ENCODE measurements at regions not wholly inside any gene's neighbourhood (a gene's known extent, or its start where the extent isn't known, plus 50 kb on each side); places are given as distances from the start of the nearest gene placed in this dataset.
A peak's percentile ranks its signal among the peaks of the same experiment; 100 is the strongest.

DNA sequence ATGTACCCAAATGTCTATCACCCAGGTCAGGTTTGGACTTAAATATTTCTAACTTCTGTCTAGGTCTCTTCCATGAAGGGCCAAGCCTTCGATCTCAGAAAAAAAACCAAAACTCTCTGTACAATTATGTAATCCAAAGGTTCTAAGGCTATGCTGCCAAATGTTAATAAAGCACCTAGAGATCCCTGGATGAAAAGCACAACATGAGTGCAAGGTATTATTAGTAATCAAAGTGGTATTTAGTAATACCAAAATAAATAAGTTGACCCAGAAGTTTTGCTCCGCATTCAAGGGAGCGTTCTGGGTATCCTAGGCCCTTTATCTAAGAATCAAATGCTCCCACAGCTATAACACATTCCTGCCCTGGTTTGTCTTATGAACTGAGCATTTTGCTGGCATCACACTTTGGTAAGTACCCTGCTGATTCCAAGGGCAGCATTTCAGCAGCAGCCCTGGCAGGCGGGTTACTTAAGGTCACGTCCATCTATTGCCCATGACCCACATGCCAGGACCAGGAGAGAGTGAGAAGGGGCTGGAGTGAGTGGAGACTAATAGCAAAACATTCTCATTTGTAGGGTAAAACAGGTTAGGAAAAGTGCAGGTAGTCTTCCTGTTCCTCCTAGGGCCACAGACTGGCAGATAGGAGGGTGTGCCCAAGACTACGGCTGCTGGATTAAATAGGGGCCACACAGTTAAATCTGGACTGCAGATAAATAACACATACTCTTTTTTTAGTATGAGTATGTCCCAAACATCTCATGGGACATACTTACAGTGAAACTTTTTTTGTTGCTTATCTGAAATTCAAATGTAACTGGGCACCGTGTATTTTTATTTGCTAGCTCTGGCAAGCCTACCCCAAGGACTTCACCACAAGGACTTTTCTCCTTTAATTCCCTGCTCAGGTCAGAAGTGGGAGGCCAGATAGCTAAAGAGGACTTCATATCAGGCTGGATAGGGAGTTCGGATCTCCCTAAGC is 76.0 kb upstream of the SNRK start:
- H3K36me3 Mint-ChIP-seq (ENCODE audit: unreplicated experiment), result no peaks in the 10 kb centered on the region
- H3K4me3 Mint-ChIP-seq (ENCODE audit: unreplicated experiment), result no peak overlapping the region
- DNase-seq, result no peak
- H3K4me1 Mint-ChIP-seq (ENCODE audit: low read depth, unreplicated experiment), result peaks cover 10% of the 10 kb centered on the region
- no peaks in the 10 kb centered on the region for H3K9me3 Mint-ChIP-seq (ENCODE audit: unreplicated experiment)
- no peak overlapping the region for H3K27ac Mint-ChIP-seq (ENCODE audit: unreplicated experiment)
- H3K27me3 Mint-ChIP-seq (ENCODE audit: unreplicated experiment), result peaks cover 4% of the 10 kb centered on the region
- TF ChIP-seq, protein P1, sequence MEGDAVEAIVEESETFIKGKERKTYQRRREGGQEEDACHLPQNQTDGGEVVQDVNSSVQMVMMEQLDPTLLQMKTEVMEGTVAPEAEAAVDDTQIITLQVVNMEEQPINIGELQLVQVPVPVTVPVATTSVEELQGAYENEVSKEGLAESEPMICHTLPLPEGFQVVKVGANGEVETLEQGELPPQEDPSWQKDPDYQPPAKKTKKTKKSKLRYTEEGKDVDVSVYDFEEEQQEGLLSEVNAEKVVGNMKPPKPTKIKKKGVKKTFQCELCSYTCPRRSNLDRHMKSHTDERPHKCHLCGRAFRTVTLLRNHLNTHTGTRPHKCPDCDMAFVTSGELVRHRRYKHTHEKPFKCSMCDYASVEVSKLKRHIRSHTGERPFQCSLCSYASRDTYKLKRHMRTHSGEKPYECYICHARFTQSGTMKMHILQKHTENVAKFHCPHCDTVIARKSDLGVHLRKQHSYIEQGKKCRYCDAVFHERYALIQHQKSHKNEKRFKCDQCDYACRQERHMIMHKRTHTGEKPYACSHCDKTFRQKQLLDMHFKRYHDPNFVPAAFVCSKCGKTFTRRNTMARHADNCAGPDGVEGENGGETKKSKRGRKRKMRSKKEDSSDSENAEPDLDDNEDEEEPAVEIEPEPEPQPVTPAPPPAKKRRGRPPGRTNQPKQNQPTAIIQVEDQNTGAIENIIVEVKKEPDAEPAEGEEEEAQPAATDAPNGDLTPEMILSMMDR (IDR thresholded peaks at IDR 0.05; ENCODE audit: partially characterized antibody, unreplicated experiment), result no peak

DNA sequence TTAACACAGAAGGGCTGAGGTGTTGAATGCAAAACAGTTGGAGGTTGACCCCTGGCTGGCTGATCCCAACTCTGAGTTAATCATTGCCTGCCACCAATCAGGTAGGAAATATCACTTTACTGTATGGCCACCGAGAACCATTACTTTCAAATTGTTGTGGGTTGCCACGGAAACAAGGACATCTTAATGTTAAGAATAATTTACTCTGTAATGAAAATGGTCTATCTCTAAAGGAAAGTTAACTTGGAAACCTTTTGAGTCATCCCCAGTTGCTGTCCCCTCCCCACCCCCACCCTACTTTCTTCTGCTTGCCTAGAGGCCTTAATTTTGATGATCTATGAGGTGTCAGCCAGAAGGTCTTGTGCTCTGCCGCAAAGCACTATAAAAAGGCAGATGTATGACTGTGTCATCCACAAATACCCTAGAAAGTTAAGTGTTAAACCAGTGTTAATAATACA is 78.7 kb upstream of the SNRK start:
- peaks cover 10% of the 10 kb centered on the region for H3K4me1 Mint-ChIP-seq (ENCODE audit: low read depth, unreplicated experiment)
- TF ChIP-seq, protein P1 (IDR thresholded peaks at IDR 0.05; ENCODE audit: partially characterized antibody, unreplicated experiment), result no peak
- H3K27me3 Mint-ChIP-seq (ENCODE audit: unreplicated experiment), result peaks cover 4% of the 10 kb centered on the region
- DNase-seq, result no peak
- H3K36me3 Mint-ChIP-seq (ENCODE audit: unreplicated experiment), result no peaks in the 10 kb centered on the region
- no peaks in the 10 kb centered on the region for H3K9me3 Mint-ChIP-seq (ENCODE audit: unreplicated experiment)
- H3K27ac Mint-ChIP-seq (ENCODE audit: unreplicated experiment), result no peak overlapping the region
- H3K4me3 Mint-ChIP-seq (ENCODE audit: unreplicated experiment), result no peak overlapping the region

DNA sequence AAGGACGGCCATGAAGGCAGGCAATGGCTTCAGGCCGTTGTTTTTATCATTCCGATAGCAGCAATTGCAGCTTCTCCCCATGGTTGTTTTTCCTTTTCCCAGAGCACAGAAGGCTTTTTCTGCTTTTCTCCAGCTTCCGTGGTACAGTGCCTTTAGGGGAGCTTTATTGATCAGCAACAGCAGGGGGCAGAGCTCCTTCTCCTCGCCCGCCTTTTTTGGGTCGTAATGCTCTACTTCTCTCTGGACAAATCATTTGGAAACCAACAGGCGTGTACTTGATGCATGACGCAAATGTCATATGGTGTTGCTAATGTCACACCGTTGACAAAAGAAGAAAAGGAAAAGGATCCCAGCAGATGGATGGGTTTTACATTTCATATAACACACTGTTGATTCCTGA is 79.7 kb upstream of the SNRK start:
- TF ChIP-seq, protein P1 (IDR thresholded peaks at IDR 0.05; ENCODE audit: partially characterized antibody, unreplicated experiment), result peak; percentile 27
- DNase-seq, result no peak
- Mint-ChIP-seq H3K27ac (ENCODE audit: unreplicated experiment) (peak overlapping the region; percentile 44), H3K9me3 (ENCODE audit: unreplicated experiment) (no peaks in the 10 kb centered on the region), H3K4me3 (ENCODE audit: unreplicated experiment) (no peak overlapping the region), H3K27me3 (ENCODE audit: unreplicated experiment) (peaks cover 3% of the 10 kb centered on the region), H3K36me3 (ENCODE audit: unreplicated experiment) (no peaks in the 10 kb centered on the region), H3K4me1 (ENCODE audit: low read depth, unreplicated experiment) (peaks cover 10% of the 10 kb centered on the region)

DNA sequence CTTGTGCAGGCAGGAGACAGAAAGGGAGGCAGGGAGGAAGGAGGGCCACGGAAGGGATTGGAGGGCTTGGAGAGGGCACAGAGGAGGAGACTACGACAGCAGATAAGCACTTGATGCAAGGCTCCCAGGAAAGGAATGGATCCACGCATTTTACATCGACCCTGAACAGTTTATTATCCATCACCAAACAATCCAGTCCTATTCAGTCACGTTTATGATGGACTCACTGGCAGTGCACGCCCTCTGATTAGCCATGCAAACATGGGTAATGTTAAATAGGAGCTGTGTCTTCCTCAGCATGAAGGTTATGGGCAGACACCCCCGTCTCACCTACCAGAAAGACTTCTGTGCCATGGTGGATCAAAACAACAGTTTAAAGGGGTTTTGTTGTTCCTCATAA is 80.2 kb upstream of the SNRK start:
- DNase-seq, result no peak
- H3K9me3 Mint-ChIP-seq (ENCODE audit: unreplicated experiment), result no peaks in the 10 kb centered on the region
- H3K36me3 Mint-ChIP-seq (ENCODE audit: unreplicated experiment), result no peaks in the 10 kb centered on the region
- H3K4me3 Mint-ChIP-seq (ENCODE audit: unreplicated experiment), result peak overlapping the region; percentile 38
- peaks cover 2% of the 10 kb centered on the region for H3K27me3 Mint-ChIP-seq (ENCODE audit: unreplicated experiment)
- H3K27ac Mint-ChIP-seq (ENCODE audit: unreplicated experiment), result peak overlapping the region; percentile 44
- H3K4me1 Mint-ChIP-seq (ENCODE audit: low read depth, unreplicated experiment), result peaks cover 10% of the 10 kb centered on the region
- TF ChIP-seq, protein P1 (IDR thresholded peaks at IDR 0.05; ENCODE audit: partially characterized antibody, unreplicated experiment), result no peak

DNA sequence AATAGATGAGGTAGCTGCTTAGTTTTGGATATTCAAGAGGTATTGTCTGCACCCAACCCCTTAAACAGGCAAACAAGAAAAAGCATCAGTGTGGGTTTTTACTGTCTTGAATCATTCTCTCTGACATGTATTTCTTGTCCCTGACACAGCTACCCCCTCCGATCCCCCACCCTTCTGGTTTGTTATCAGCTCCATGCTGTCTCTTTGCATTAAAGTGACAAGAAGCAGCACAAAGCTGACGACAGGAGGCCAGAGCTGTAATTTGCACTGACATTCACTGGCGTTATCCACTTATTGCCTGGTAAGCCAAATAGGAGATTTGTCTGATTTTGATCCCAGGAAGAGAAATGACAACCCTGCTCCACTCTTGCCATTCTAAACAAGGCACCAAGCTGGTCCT is 83.3 kb upstream of the SNRK start:
- Mint-ChIP-seq H3K4me3 (ENCODE audit: unreplicated experiment) (no peak overlapping the region), H3K4me1 (ENCODE audit: low read depth, unreplicated experiment) (peaks cover 10% of the 10 kb centered on the region), H3K27ac (ENCODE audit: unreplicated experiment) (no peak overlapping the region), H3K36me3 (ENCODE audit: unreplicated experiment) (no peaks in the 10 kb centered on the region), H3K27me3 (ENCODE audit: unreplicated experiment) (peaks cover 1% of the 10 kb centered on the region), H3K9me3 (ENCODE audit: unreplicated experiment) (no peaks in the 10 kb centered on the region)
- no peak for DNase-seq
- TF ChIP-seq, protein P1 (IDR thresholded peaks at IDR 0.05; ENCODE audit: partially characterized antibody, unreplicated experiment), result no peak

Measured in glutamatergic neuron (in vitro differentiated cells).